ENCODE measurements at regions not wholly inside any gene's neighbourhood (a gene's known extent, or its start where the extent isn't known, plus 50 kb on each side); places are given as distances from the start of the nearest gene placed in this dataset.
"Not testable (repeated sequence)": the region's sequence is repeated elsewhere in the genome, so short reads cannot be mapped to it uniquely, and the experiment has no call there.

- DNase-seq: no peak
Measured at GRCh38 chr4:8674311-8674885, 81.8 kb downstream of the CPZ start.

- not testable (repeated sequence) for DNase-seq
Measured at GRCh38 chr4:8673106-8673505, 80.5 kb downstream of the CPZ start.

GRCh38 chr4:8672486-8672885 lies 79.9 kb downstream of the CPZ start:
- DNase-seq: no peak

- no peak for DNase-seq
Measured at GRCh38 chr4:8671712-8672290, 79.2 kb downstream of the CPZ start.
